RPMI8226 (cell line): ENCODE measurements at regions not wholly inside any gene's neighbourhood (a gene's known extent, or its start where the extent isn't known, plus 50 kb on each side); places are given as distances from the start of the nearest gene placed in this dataset.

Source experiments
- DNase-seq: peaks from one replicate; pipeline ENCODE4 v3.0.0-alpha.2; 2015

DNA sequence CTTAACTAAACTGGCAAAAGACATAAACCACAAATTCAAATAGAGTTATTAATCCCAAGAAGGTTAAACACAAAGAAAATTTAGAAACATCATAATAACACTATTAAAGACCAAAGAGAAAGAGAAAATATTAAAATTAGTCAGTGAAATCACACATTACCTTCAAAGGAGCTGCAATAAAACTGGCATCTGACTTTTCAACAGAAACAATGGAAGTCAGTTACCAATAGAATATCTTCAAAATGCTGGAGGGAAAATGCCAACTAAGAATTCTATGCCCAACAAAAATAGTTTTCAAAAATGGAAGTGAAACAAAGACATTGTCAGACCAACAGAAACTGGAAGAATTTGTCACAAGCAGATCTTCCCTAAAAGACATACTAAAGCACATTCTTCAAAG lies 68.7 kb upstream of the RNF7 start:
- DNase-seq: no peak

DNA sequence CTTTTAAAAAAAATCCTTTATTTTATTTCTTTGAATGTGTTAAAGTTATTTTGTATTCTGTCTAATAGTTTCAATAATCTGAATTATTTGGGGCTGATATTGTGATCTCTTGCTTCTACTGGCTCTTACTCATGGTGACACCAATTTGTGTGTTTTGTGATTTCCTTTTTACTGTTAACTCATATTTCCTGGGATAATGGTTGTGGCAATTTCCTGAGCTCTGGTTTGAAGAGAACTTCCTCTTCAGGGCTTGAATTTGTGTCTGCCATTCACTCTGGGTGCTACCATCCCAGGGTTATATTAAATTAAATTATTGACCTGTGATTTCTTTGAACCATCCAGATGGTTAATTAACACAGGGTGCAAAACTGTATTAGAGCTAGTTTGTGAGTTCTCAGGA lies 60.4 kb upstream of the RNF7 start:
- DNase-seq: no peak

DNA sequence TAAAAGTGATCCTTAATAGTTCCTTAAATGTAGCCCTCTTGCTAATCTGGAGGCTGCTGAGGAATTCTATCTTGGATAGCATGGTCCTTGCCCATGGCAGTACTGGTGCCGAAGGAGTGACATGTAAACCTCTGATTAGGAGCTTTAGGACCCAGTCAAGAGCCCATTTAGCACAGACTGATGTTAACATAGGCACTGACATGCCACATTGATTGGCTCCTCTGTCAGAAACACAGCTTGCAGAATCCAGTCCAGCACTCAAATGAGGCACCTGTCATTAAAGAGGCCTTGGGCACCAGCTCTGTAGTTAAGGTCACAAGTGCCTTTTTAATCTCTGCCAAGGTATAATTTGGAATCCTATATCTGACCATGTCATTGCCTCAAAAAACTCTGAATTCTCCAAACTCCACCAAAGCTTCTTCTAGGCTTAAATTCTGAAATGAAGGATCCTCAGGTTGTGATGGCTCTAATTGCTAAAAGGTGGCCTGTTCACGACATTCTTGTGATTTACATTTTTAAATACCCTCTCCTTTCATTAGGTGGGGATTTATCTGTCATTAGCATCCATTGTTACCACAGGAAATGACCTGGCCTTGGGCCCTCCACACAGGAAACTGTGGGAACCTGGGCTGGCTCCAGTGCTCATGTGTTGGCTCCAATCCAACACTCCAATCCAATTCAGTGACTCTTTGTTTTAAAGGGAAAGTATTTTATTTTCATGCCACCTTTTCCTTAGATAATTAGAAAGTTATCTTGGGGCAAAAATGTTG lies 57.3 kb upstream of the RNF7 start:
- DNase-seq: peak; percentile 22

DNA sequence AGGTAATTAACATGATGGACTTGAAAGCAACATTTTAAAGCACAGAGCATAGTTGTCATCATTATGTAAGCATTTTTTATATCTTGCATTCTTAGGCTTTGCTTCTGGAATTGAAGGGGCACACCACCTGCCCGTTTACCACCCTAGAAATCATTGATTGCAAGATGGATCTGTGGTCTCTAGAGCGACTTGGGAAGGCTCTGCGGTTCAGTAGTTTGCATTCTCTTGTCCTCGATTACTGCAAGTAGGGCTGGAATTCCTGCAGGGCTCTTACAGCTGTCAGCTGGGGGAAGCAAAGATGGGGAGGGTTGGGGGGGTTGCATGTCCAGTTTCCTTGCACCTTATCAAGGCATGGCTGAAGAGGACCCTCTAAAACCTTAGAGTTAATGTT lies 56.7 kb upstream of the RNF7 start:
- no peak for DNase-seq

DNA sequence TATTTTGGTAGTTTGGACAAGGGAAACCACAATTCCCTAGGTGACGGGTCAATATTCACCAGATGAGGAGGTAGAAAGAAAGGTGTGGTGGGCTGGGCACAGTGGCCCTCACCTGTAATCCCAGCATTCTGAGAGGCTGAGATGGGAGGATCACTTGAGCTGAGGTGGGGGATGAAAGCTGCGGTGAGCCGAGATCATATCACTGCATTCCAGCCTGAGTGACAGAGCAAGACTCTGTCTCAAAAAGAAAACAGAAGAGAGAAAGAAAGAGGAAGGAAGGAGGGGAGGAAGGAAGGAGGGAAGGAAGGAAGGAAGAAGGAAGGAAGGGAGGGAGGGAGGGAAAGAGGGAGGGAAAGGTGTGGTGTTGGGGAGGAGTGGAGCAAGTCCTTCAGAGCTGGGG lies 56.1 kb upstream of the RNF7 start:
- DNase-seq: no peak

DNA sequence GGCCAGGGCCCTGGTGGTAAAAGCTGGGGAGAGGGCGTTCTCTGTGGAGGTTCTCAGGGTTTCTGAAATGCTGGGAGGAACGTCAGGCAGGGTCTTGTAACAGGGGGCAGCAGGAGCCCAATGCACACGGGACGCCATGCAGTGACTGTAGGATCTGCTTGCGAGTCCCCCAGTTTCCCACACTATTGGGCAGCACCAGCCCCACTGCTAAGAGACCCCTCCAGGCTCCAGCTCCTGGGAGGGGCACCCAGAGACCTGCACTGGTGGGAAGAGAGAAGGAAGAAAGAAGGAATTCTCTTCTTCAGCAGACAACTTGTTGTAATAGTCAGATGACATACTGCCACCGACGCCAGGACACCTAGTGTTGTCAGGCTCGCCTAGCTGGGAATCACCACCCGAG lies 55.2 kb upstream of the RNF7 start:
- DNase-seq: no peak

DNA sequence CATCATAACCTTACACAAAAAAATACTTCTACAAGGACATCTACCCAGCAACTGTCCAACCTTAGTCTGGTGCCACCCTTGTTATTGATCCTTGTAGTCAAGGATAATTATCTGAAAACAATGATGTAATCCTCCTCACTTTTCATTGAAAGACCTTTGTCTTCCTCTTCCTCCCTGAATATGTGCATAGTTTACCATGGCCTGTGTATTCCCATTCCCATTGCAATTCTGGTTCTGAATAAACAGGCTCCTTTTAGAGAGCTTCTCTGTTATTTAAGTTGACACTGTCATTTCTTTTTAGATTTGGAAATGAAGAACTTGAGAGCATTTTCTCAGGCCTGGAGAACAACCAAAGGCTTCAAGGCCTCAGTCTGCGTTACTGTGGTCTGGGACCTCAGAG lies 53.3 kb upstream of the RNF7 start:
- DNase-seq: no peak

DNA sequence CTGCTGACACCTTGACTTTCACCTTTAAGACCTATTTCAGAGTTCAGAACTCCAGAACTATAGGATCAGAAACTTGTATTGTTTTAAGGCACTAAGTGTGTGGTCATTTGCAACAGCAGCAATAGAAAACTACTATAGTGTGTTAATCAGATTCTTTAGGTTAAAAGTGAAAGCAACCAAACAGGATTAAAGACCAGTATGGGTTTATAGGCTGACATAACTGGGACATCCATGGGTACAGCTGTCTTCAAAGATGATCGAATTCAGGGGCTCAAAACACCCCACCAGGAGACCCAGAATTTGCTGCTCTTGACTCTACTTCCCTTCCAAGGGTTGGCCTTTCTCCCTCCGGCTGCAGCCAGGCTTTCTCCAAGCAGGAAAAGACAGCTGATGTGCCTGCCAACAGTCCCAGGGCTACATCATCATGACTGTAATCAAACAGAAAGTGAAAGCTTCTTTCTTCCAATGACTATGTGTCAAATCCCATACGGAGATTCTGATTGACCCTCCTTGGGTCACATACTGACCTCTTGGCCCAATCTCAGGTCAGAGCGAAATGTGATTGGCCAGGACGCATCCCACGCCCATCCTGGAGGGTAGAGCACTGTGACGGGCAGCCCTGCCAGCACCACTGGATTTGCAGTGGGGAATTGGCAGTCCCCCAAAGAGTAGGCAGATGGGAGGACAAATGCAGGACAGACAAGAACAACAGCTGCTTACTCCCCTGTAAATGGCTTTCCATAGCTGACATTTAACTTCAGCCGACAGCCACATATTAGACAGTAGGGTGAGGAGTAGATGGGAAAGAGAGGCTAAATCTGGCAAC lies 51.4 kb upstream of the RNF7 start:
- no peak for DNase-seq
